ENCODE measurements at regions not wholly inside any gene's neighbourhood (a gene's known extent, or its start where the extent isn't known, plus 50 kb on each side); places are given as distances from the start of the nearest gene placed in this dataset.

GRCh38 chr18:42177390-42177789, 222.4 kb downstream of the PIK3C3 start:
- TF ChIP-seq CTCF (IDR thresholded peaks at IDR 0.05) (no peak), POLR2A (IDR thresholded peaks at IDR 0.05) (no peak)

Measured in heart left ventricle (tissue), 13 donors.